Ramos (cell line): ENCODE measurements at regions not wholly inside any gene's neighbourhood (a gene's known extent, or its start where the extent isn't known, plus 50 kb on each side); places are given as distances from the start of the nearest gene placed in this dataset.

Source experiments
- in situ Hi-C: fragments of 300-500 bp; cut with MboI; formaldehyde crosslinking; loops from one replicate; pipeline ENCODE4 v1.14.3; 2022; ENCODE audit warnings: low sequenced_read_pairs; ENCODE audit not compliant: unreplicated experiment

GRCh38 chr16:86919078-86919477, 340.7 kb downstream of the FOXL1 start:
- in situ Hi-C loops = no loop called here

GRCh38 chr16:86919578-86920305, 341.4 kb downstream of the FOXL1 start:
- in situ Hi-C loops = no loop called here

- in situ Hi-C loops = no loop called here
Measured at GRCh38 chr16:86921289-86921688, 342.9 kb downstream of the FOXL1 start.

GRCh38 chr16:86922311-86922710, 344.0 kb downstream of the FOXL1 start:
- in situ Hi-C loops = no loop called here

GRCh38 chr16:86923656-86924055, 345.3 kb downstream of the FOXL1 start:
- in situ Hi-C loops = no loop called here

GRCh38 chr16:86924537-86924936, 346.2 kb downstream of the FOXL1 start:
- in situ Hi-C loops = no loop called here

GRCh38 chr16:86925067-86925791, 346.9 kb downstream of the FOXL1 start:
- in situ Hi-C loops = no loop called here

GRCh38 chr16:86926181-86927094, 348.1 kb downstream of the FOXL1 start:
- in situ Hi-C loops = no loop called here

GRCh38 chr16:86927699-86928098, 349.4 kb downstream of the FOXL1 start:
- in situ Hi-C loops = no loop called here

- in situ Hi-C loops = no loop called here
Measured at GRCh38 chr16:86928523-86929011, 350.2 kb downstream of the FOXL1 start.

GRCh38 chr16:86929057-86929871, 350.9 kb downstream of the FOXL1 start:
- in situ Hi-C loops = no loop called here

GRCh38 chr16:86930001-86930400, 351.7 kb downstream of the FOXL1 start:
- in situ Hi-C loops = no loop called here

GRCh38 chr16:86930663-86931373, 352.5 kb downstream of the FOXL1 start:
- in situ Hi-C loops = no loop called here

- in situ Hi-C loops = no loop called here
Measured at GRCh38 chr16:86931410-86931941, 353.1 kb downstream of the FOXL1 start.

GRCh38 chr16:86932130-86932982, 354.0 kb downstream of the FOXL1 start:
- in situ Hi-C loops = no loop called here

- in situ Hi-C loops = no loop called here
Measured at GRCh38 chr16:86934581-86935375, 356.4 kb downstream of the FOXL1 start.

GRCh38 chr16:86939609-86940008, 361.3 kb downstream of the FOXL1 start:
- in situ Hi-C loops = no loop called here
